NCI-H2196 (cell line): ENCODE measurements at regions not wholly inside any gene's neighbourhood (a gene's known extent, or its start where the extent isn't known, plus 50 kb on each side); places are given as distances from the start of the nearest gene placed in this dataset.
"Not testable (repeated sequence)": the region's sequence is repeated elsewhere in the genome, so short reads cannot be mapped to it uniquely, and the experiment has no call there.

Experiments used
- DNase-seq: peaks from one replicate; lab custom pipeline; 2025; ENCODE audit not compliant: unreplicated experiment; lab: John Stamatoyannopoulos, UW

GRCh38 chr6:14217728-14218518 is 100.4 kb downstream of the CD83 start:
- no peak for DNase-seq

DNA sequence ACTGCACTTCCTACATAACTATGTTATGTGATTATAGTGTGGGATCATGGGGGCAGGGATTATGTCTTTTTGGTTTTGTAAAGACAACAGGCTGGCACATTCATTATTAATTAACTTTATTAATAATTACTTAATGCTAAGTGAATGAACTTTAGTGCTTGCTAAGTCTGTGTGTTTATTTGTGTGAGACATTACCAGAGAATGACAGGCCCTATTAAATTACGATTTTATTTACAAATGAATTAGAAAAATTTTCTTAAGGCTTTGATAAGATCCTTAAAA is 100.9 kb downstream of the CD83 start:
- DNase-seq: no peak

DNA sequence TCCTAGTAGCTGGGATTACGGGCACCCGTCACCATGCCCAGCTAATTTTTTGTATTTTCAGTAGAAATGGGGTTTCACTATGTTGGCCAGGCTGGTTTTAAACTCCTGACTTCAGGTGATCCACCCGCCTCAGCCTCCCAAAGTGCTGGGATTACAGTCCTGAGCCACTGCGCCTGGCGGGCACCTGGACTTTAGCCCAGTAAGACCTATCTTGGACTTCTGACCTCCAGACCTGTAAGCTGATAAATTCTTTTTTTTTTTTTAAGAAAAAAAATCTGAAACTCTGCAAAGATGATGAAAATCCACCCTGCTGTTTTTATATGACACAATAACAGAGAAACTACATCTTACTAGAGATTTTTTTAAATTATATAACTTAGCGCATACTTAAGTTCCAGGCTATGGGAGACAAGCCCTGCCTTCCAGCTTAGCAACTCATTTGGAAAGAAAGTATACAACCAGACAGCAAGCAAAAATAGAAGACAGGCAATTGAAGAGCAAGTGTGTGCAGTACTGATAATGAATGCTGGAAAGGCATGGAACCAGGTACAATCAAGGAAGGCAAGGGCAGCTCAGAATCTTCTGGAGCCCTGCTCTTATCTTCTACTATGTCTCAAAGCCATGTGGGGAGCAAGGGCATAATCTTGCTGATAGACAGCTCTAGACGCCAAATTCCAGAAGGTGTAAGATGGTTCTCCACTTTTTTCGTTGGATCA is 104.2 kb downstream of the CD83 start:
- DNase-seq: no peak

- DNase-seq: no peak
Observed at GRCh38 chr6:14222956-14223355, 105.4 kb downstream of the CD83 start.

DNA sequence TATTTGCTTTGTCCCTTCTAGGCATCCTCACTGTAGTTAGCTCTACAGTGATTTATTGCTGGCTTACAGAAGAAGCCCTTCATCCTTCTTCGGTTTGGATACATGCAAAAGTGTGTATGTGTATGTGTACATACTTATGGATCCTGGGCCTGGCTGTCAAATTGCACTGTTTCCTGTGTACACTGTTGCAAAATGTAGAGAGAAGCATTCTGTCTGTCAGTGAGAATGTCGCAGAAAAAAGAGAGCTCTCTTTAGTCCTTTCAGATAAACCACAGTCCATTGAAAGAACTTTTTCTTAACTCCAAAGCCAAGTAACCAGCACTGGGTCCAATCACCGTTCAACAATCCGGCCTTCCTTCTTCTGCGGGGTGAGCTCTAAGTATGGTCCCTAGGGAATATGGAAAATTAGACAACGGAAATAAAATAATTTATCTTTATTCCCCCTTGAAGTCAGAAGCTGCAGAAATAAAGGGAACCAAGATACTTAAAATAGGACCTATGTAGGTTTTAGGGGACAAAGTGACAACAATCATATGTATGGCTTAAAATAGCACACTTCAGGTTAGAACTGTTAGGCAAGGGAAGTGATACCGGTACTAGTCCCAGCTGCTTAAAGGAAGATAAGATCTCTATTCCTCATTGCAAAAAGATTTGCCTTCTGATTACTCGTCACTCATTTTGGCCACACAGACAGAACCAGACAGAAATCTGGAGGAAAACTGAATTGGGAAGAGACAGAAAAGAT is 107.0 kb downstream of the CD83 start:
- DNase-seq: no peak

GRCh38 chr6:14226051-14226660 is 108.6 kb downstream of the CD83 start:
- DNase-seq: no peak

GRCh38 chr6:14228571-14228970 is 111.0 kb downstream of the CD83 start:
- no peak for DNase-seq

- no peak for DNase-seq
Observed at GRCh38 chr6:14231071-14231483, 113.5 kb downstream of the CD83 start.

GRCh38 chr6:14231501-14232280 is 114.1 kb downstream of the CD83 start:
- no peak for DNase-seq

DNA sequence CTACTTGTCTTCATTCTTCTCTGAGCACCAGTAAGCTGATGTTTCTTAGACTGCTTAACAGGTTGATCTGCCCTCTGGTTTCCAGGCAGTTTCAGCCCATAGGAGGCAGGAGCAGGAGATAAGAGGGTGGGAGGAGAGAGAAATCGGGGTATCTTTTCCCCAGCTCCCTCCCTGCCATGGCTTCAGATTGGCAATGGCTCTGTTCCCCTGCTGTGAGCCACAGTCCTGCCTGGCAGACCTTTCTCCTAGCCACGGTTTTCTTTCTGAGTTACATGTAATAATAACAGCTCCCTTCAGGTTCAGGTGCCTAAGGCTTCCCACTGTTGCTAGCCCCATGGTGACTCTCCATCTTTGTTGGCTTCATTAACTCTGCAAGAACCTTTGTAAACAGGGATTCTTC is 115.3 kb downstream of the CD83 start:
- DNase-seq: no peak

DNA sequence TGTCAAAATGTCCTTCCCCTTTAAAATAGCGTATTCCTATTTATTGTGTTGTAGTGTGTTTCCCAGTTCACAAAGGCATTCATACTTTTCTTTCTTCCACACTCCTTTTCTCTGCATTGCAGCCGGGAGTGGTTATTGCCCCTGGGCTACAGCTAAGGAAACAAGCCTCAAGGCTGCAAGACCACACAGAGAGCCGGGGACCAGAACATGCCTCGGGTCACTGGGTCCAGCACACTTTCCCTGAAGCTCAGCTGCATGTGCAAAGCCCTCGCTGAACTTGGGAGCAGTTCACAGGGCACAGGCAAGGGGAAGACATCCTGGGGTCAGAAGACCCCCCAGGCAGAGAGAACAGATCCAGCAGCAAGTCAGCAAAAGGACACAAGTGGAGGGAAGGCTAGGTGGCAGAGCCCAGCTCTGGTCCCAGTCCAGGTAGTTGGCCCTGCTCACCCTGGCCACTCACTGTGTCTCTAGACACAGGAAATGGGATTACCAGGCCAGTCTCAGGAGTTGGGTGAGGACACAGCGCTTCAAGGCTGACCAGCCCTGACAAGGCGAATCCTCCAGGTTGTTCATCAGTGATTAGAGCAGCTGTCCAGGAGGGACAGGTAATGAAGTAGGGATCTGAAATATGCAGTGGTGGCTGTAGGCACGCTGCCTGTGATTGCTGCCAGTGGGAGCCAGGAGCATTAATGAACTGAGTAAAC is 118.2 kb downstream of the CD83 start:
- DNase-seq: no peak

GRCh38 chr6:14239097-14239496 is 121.5 kb downstream of the CD83 start:
- no peak for DNase-seq

- no peak for DNase-seq
Observed at GRCh38 chr6:14240411-14241166, 123.0 kb downstream of the CD83 start.

GRCh38 chr6:14241255-14242070 is 123.9 kb downstream of the CD83 start:
- no peak for DNase-seq

GRCh38 chr6:14242912-14243311 is 125.3 kb downstream of the CD83 start:
- DNase-seq: not testable (repeated sequence)

- DNase-seq: no peak
Observed at GRCh38 chr6:14243597-14243996, 126.0 kb downstream of the CD83 start.

DNA sequence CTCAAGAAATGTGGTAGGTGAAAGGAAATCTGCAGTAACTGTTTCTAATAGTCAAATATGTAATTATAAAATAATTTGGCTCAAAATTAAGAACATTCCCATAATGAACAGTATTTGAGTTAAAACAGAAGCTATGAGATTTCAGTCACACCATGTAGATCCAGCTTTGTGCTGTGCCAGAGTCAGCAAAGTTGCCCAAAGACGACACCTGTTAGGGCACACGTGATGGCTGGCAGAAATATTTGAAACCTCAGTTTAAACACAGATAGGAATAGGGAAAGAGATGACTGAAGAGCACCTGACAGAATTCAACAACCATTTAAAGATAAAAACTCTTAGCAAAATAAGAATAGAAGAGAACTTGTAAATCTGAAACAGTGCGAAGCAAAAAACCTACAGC is 129.3 kb downstream of the CD83 start:
- no peak for DNase-seq

GRCh38 chr6:14250573-14250972 is 133.0 kb downstream of the CD83 start:
- no peak for DNase-seq
